ENCODE measurements at regions not wholly inside any gene's neighbourhood (a gene's known extent, or its start where the extent isn't known, plus 50 kb on each side); places are given as distances from the start of the nearest gene placed in this dataset.
"Not testable (repeated sequence)": the region's sequence is repeated elsewhere in the genome, so short reads cannot be mapped to it uniquely, and the experiment has no call there.

DNA sequence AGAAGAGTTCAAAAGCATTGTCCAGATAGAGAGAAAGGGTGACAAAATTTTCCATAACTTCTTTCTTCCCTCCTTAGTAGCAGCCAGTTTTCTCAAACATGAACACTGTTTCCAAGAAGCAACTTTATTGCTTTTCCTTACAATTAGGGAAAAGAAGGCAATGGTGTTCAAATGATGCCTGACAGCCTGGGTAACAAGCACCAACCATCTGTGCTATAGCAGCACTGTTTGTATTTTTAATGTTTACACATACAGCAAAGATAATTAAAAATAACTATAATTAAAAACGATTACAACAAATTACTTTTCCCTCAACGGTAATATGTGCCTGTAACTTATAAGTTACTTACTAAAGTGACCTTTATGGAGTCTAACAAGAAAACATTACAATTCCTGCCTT, 450.6 kb upstream of the LMO3 start:
- H3K27me3 ChIP-seq (ENCODE audit: control insufficient read depth, insufficient read depth, low read length) = no peaks in the 10 kb centered on the region
- ChIA-PET CTCF (no interaction called here), POLR2A (no interaction called here)
- peaks cover 6% of the 10 kb centered on the region for H3K9me3 ChIP-seq (ENCODE audit: control insufficient read depth, insufficient read depth, low read length)
- no peak overlapping the region for H3K4me3 ChIP-seq (ENCODE audit: low read depth, low read length)
- no peak for DNase-seq (ENCODE audit: low read depth, low spot score)
- TF ChIP-seq, protein P1, sequence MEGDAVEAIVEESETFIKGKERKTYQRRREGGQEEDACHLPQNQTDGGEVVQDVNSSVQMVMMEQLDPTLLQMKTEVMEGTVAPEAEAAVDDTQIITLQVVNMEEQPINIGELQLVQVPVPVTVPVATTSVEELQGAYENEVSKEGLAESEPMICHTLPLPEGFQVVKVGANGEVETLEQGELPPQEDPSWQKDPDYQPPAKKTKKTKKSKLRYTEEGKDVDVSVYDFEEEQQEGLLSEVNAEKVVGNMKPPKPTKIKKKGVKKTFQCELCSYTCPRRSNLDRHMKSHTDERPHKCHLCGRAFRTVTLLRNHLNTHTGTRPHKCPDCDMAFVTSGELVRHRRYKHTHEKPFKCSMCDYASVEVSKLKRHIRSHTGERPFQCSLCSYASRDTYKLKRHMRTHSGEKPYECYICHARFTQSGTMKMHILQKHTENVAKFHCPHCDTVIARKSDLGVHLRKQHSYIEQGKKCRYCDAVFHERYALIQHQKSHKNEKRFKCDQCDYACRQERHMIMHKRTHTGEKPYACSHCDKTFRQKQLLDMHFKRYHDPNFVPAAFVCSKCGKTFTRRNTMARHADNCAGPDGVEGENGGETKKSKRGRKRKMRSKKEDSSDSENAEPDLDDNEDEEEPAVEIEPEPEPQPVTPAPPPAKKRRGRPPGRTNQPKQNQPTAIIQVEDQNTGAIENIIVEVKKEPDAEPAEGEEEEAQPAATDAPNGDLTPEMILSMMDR (IDR thresholded peaks at IDR 0.05; ENCODE audit: low read depth, low read length) = no peak
- no peak overlapping the region for H3K27ac ChIP-seq (ENCODE audit: low read depth, low read length)

DNA sequence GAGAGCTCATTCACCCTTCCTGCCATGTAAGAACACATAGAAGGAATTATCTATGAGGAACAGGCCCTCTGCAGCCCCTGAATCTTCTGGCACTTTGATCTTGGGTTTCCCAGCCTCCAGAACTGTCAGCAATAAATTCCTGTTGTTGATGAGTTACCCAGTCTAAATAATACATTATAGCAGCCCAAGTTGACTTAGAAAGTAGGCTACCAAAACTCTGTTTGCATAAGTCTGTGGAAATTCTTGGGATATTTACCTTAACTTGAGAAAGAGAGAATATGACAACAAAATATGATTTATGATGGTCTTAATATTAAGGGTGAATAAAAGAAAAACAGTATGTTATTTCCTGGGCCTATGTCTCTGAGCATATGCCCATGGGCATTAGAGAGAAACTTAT, 433.0 kb upstream of the LMO3 start:
- DNase-seq (ENCODE audit: low read depth, low spot score) = no peak
- Histone ChIP-seq H3K27ac (ENCODE audit: low read depth, low read length) (no peak overlapping the region), H3K27me3 (ENCODE audit: control insufficient read depth, insufficient read depth, low read length) (no peaks in the 10 kb centered on the region), H3K4me3 (ENCODE audit: low read depth, low read length) (no peak overlapping the region), H3K9me3 (ENCODE audit: control insufficient read depth, insufficient read depth, low read length) (peaks cover 4% of the 10 kb centered on the region)
- ChIA-PET POLR2A (no interaction called here), CTCF (no interaction called here)
- TF ChIP-seq, protein P1 (IDR thresholded peaks at IDR 0.05; ENCODE audit: low read depth, low read length) = no peak

DNA sequence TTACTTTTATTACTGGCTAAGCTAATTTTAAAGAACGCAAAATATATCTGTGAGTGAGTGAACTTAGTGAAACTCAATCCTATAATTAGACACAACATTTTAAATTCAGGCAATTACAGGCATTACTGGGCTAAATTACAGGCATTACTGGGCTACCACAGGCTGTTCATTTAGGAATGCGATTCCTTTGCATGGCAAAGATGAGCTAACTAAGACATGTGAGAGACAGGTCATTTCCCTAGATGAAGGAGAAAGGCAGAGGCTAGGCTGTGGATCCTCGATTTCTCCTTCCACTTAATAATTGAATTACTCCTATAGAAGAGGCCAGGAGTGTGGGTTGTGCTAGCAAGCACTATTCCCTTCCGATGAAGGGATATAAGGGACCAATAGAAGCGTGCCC, 429.4 kb upstream of the LMO3 start:
- ChIA-PET POLR2A (no interaction called here), CTCF (no interaction called here)
- H3K27me3 ChIP-seq (ENCODE audit: control insufficient read depth, insufficient read depth, low read length) = no peaks in the 10 kb centered on the region
- no peak overlapping the region for H3K27ac ChIP-seq (ENCODE audit: low read depth, low read length)
- H3K4me3 ChIP-seq (ENCODE audit: low read depth, low read length) = no peak overlapping the region
- TF ChIP-seq, protein P1 (IDR thresholded peaks at IDR 0.05; ENCODE audit: low read depth, low read length) = no peak
- peaks cover 4% of the 10 kb centered on the region for H3K9me3 ChIP-seq (ENCODE audit: control insufficient read depth, insufficient read depth, low read length)
- no peak for DNase-seq (ENCODE audit: low read depth, low spot score)

DNA sequence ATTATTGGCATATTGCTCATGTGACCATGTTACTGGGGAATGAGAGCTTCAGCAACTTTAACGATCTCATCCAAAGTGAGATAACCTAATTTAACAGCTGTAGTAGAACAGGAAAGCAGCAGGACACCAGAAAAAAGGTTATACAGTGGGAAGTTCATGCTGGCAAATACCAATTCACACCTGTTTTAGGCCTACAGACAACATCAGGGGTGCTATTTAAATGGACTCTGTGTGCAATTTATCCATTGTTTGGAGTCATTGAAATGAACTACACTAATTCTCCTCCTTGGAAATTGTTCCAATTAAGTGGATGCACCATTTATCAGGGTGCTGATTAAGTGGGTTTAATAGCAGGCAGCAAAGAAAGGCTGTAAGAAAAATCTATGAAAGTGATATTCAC, 424.4 kb upstream of the LMO3 start:
- no peak for DNase-seq (ENCODE audit: low read depth, low spot score)
- no peak overlapping the region for H3K27ac ChIP-seq (ENCODE audit: low read depth, low read length)
- peaks cover 11% of the 10 kb centered on the region for H3K9me3 ChIP-seq (ENCODE audit: control insufficient read depth, insufficient read depth, low read length)
- CTCF ChIA-PET = no interaction called here
- no peak overlapping the region for H3K4me3 ChIP-seq (ENCODE audit: low read depth, low read length)
- POLR2A ChIA-PET = no interaction called here
- TF ChIP-seq, protein P1 (IDR thresholded peaks at IDR 0.05; ENCODE audit: low read depth, low read length) = no peak
- H3K27me3 ChIP-seq (ENCODE audit: control insufficient read depth, insufficient read depth, low read length) = no peaks in the 10 kb centered on the region

DNA sequence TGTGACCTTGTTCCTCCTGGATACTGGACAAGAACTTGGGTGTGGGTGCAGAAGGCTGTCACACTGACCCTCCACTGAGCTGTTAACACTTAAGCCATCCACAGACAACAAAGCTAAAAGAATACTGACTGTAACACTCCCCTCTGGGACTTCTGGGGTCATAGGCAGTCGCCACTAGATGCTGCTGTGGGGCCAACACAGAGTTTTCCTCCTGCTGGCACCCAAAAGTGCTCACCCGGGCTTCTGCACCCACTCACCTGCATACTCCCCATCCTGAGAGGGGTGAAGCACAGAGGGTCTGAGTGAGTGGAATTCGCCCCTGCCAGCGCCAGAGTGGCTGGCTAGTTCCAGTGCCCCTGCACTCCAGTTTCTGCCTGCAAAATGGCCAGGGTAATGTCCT, 422.4 kb upstream of the LMO3 start:
- CTCF ChIA-PET = no interaction called here

DNA sequence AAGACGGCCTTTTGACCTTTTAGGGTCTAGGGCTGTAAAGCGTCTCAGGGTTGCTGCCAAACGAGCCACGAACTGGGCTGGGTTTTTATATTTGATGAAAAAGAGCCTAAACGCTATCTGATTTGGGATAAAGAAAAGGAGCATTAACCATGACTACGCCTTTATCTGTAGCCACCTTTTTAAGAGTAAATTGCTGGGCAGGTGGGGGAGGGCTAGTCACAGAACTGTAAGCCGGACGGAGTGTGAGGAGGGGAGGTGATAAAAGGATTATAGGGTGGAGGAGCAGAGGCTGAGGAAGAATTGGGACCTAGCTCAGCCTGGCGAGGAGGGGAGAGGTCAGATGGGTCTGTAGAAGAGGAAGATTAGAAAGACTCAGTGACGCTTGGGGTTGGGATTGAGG, 419.5 kb upstream of the LMO3 start:
- POLR2A ChIA-PET; H3K27me3 ChIP-seq (ENCODE audit: control insufficient read depth, insufficient read depth, low read length); H3K27ac ChIP-seq (ENCODE audit: low read depth, low read length); DNase-seq (ENCODE audit: low read depth, low spot score); H3K4me3 ChIP-seq (ENCODE audit: low read depth, low read length); CTCF ChIA-PET: not testable (repeated sequence)
- peaks cover 11% of the 10 kb centered on the region for H3K9me3 ChIP-seq (ENCODE audit: control insufficient read depth, insufficient read depth, low read length)

More for the DNA sequence above, 422.4 kb upstream of the LMO3 start:
- DNase-seq (ENCODE audit: low read depth, low spot score) = no peak
- no peak overlapping the region for H3K27ac ChIP-seq (ENCODE audit: low read depth, low read length)
- POLR2A ChIA-PET = no interaction called here
- H3K27me3 ChIP-seq (ENCODE audit: control insufficient read depth, insufficient read depth, low read length) = no peaks in the 10 kb centered on the region
- TF ChIP-seq, protein P1 (IDR thresholded peaks at IDR 0.05; ENCODE audit: low read depth, low read length) = no peak
- no peak overlapping the region for H3K4me3 ChIP-seq (ENCODE audit: low read depth, low read length)
- H3K9me3 ChIP-seq (ENCODE audit: control insufficient read depth, insufficient read depth, low read length) = peaks cover 11% of the 10 kb centered on the region
